Osteocyte (in vitro differentiated cells): ENCODE measurements at regions not wholly inside any gene's neighbourhood (a gene's known extent, or its start where the extent isn't known, plus 50 kb on each side); places are given as distances from the start of the nearest gene placed in this dataset.

Experiments
- DNase-seq: peaks from one replicate; pipeline ENCODE4 v3.0.0; 2021; ENCODE audit warnings: mixed read lengths; ENCODE audit not compliant: unreplicated experiment; ENCODE audit errors: extremely low spot score
- H3K27ac Mint-ChIP-seq: one replicate; pipeline ENCODE4 v1.8.0; 2021; ENCODE audit warnings: mild to moderate bottlenecking, mixed read lengths; ENCODE audit not compliant: unreplicated experiment
- H3K27me3 Mint-ChIP-seq: one replicate; pipeline ENCODE4 v1.8.0; 2021; ENCODE audit warnings: mixed read lengths; ENCODE audit not compliant: unreplicated experiment
- H3K36me3 Mint-ChIP-seq: one replicate; pipeline ENCODE4 v1.8.0; 2021; ENCODE audit warnings: mixed read lengths; ENCODE audit not compliant: unreplicated experiment
- H3K4me1 Mint-ChIP-seq: one replicate; pipeline ENCODE4 v1.8.0; 2021; ENCODE audit warnings: mixed read lengths; ENCODE audit not compliant: unreplicated experiment
- H3K4me3 Mint-ChIP-seq: one replicate; pipeline ENCODE4 v1.8.0; 2021; ENCODE audit warnings: mild to moderate bottlenecking, moderate library complexity, mixed read lengths; ENCODE audit not compliant: unreplicated experiment
- H3K9me3 Mint-ChIP-seq: one replicate; pipeline ENCODE4 v1.8.0; 2021; ENCODE audit warnings: mixed read lengths; ENCODE audit not compliant: unreplicated experiment
- CTCF ChIP-seq: fragments of 200-600 bp; sonication (generic); IDR thresholded peaks from 2 replicates; pipeline ENCODE4 v1.5.0; 2021; ENCODE audit warnings: antibody characterized with exemption, mild to moderate bottlenecking, moderate library complexity

- no peaks in the 10 kb centered on the region for H3K9me3 Mint-ChIP-seq
- H3K4me1 Mint-ChIP-seq, result no peaks in the 10 kb centered on the region
- H3K27me3 Mint-ChIP-seq, result no peaks in the 10 kb centered on the region
- H3K27ac Mint-ChIP-seq, result no peak overlapping the region
- H3K36me3 Mint-ChIP-seq, result no peaks in the 10 kb centered on the region
- DNase-seq, result no peak
- no peak for TF ChIP-seq CTCF
- no peak overlapping the region for H3K4me3 Mint-ChIP-seq
These were observed 1854.9 kb downstream of the MAT2B start for GRCh38 chr5:165360366-165360765.

GRCh38 chr5:165360784-165361542, 1855.5 kb downstream of the MAT2B start:
- Mint-ChIP-seq H3K9me3 (no peaks in the 10 kb centered on the region), H3K4me1 (no peaks in the 10 kb centered on the region), H3K27ac (no peak overlapping the region), H3K27me3 (no peaks in the 10 kb centered on the region), H3K4me3 (no peak overlapping the region), H3K36me3 (no peaks in the 10 kb centered on the region)
- no peak for DNase-seq
- TF ChIP-seq CTCF, result no peak

GRCh38 chr5:165370233-165370632, 1864.8 kb downstream of the MAT2B start:
- Mint-ChIP-seq H3K4me1 (no peaks in the 10 kb centered on the region), H3K4me3 (no peak overlapping the region), H3K36me3 (no peaks in the 10 kb centered on the region), H3K27me3 (no peaks in the 10 kb centered on the region), H3K9me3 (no peaks in the 10 kb centered on the region), H3K27ac (no peak overlapping the region)
- no peak for TF ChIP-seq CTCF
- no peak for DNase-seq

GRCh38 chr5:165370794-165371193, 1865.4 kb downstream of the MAT2B start:
- TF ChIP-seq CTCF, result no peak
- no peaks in the 10 kb centered on the region for H3K4me1 Mint-ChIP-seq
- H3K4me3 Mint-ChIP-seq, result no peak overlapping the region
- no peaks in the 10 kb centered on the region for H3K27me3 Mint-ChIP-seq
- H3K27ac Mint-ChIP-seq, result no peak overlapping the region
- no peak for DNase-seq
- no peaks in the 10 kb centered on the region for H3K36me3 Mint-ChIP-seq
- no peaks in the 10 kb centered on the region for H3K9me3 Mint-ChIP-seq

- H3K4me1 Mint-ChIP-seq, result no peaks in the 10 kb centered on the region
- no peak overlapping the region for H3K4me3 Mint-ChIP-seq
- H3K36me3 Mint-ChIP-seq, result no peaks in the 10 kb centered on the region
- no peak for DNase-seq
- no peak overlapping the region for H3K27ac Mint-ChIP-seq
- no peaks in the 10 kb centered on the region for H3K9me3 Mint-ChIP-seq
- H3K27me3 Mint-ChIP-seq, result no peaks in the 10 kb centered on the region
- TF ChIP-seq CTCF, result no peak
These were observed 1869.8 kb downstream of the MAT2B start for GRCh38 chr5:165375201-165375600.
